Mucosa of stomach (tissue), 1 donor: ENCODE measurements at regions not wholly inside any gene's neighbourhood (a gene's known extent, or its start where the extent isn't known, plus 50 kb on each side); places are given as distances from the start of the nearest gene placed in this dataset.

ENCODE experiments used
- H3K27me3 ChIP-seq: one replicate; pipeline ENCODE4 v1.7.0; 2013; ENCODE audit warnings: mild to moderate bottlenecking, low read length; ENCODE audit not compliant: control insufficient read depth, insufficient read depth
- H3K36me3 ChIP-seq: one replicate; pipeline ENCODE4 v1.7.0; 2013; ENCODE audit warnings: low read length; ENCODE audit not compliant: control insufficient read depth, insufficient read depth
- H3K4me1 ChIP-seq: one replicate; pipeline ENCODE4 v1.7.0; 2013; ENCODE audit warnings: mild to moderate bottlenecking, low read length; ENCODE audit not compliant: control insufficient read depth, insufficient read depth
- H3K4me3 ChIP-seq: one replicate; pipeline ENCODE4 v1.7.0; 2013; ENCODE audit warnings: low read length
- H3K9ac ChIP-seq: one replicate; pipeline ENCODE4 v1.7.0; 2013; ENCODE audit warnings: mild to moderate bottlenecking, low read length, moderate library complexity
- H3K9me3 ChIP-seq: one replicate; pipeline ENCODE4 v1.7.0; 2013; ENCODE audit warnings: mild to moderate bottlenecking, low read length, moderate library complexity; ENCODE audit not compliant: control insufficient read depth
- donor health status: Pancreatic carcinoma.

DNA sequence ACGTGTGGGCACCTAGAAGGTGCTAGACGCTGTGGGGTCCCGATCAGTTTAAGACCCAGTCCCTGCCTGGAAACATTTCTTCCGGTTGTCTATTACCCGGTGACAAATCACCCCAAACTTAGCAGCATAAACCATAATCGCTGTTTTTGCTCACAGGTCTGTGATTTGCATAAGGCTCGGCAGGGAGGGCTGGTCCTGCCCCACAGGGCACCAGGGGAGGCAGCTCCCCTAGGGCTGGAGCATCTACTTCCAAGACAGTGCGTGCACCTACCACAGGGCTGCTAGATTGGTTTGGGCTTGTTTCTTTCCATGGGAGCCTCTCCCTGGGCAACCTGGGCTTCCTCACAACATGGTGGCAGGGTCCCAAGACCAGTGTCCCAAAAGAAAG lies 214.5 kb upstream of the CIBAR2 start:
- Histone ChIP-seq H3K36me3 (no peaks in the 10 kb centered on the region), H3K27me3 (peaks cover 6% of the 10 kb centered on the region), H3K9me3 (no peaks in the 10 kb centered on the region), H3K9ac (no peak overlapping the region), H3K4me1 (peaks cover 44% of the 10 kb centered on the region), H3K4me3 (no peak overlapping the region)

DNA sequence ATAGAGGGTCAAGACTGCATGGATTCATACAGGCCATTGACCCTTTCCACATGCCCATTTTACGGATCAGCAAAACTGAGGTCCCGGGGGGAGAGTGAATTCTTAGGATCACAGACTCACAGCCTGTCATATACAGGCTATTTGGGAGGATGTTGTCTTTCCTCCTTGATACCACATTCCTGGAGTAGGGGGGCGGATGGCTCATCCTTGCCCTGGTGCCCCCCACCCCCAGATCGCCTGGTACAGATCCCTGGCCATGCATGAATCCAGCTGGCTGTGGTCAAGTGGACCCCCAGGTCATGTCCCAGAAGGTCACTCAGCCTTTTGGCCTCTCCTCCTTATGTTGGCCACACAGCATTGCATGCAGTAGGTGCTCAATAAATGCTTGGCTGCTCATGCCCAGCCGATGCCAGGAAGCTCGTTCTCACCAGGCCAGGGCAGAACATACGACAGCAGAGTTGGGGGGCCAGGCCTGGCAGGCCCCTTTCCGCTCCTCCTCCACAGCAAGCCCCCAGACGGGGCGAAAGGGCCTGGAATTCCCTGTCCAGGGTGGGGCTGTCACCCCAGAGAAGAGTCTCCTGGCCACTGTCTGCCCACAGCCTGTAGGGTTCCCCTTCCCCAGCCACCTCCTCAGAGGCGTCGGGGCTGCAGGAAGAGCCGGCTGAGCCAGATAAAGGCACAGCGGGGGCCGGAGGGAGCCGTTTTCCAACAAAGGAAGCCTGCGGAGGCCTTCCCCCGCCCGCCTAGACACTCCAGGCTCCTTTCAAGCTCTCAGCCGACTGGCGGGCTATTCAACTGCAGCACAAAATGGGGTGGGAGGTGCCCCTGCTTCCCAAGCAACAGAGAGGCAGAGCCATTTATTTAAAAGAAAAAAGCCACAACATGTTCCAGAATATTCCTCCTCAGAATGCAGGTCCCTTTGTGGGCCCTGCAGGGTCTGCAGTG lies 215.7 kb upstream of the CIBAR2 start:
- H3K36me3 ChIP-seq, result no peaks in the 10 kb centered on the region
- peaks cover 6% of the 10 kb centered on the region for H3K27me3 ChIP-seq
- H3K4me3 ChIP-seq, result no peak overlapping the region
- peaks cover 46% of the 10 kb centered on the region for H3K4me1 ChIP-seq
- no peak overlapping the region for H3K9ac ChIP-seq
- no peaks in the 10 kb centered on the region for H3K9me3 ChIP-seq

DNA sequence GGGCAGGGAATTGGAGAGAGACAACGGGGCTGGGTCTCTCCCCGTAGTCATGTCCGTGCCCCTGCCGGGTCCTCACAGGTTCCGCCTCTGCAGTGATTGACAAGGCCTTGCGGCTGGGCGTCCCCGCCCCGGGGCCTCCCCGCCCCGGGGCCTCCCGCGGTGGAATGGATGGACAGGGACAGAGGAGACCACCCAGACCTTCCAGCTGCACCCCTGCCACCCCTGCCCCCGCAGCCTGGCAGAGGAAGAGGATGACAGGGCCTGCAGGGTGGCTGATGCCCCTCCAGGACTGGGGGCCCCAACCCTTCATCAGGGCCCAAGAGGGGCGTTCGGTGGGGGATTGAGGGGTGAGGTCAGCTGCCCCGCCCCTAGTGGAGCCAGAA lies 216.4 kb upstream of the CIBAR2 start:
- Histone ChIP-seq H3K27me3 (peaks cover 6% of the 10 kb centered on the region), H3K4me3 (no peak overlapping the region), H3K9ac (no peak overlapping the region), H3K4me1 (peaks cover 48% of the 10 kb centered on the region), H3K9me3 (no peaks in the 10 kb centered on the region), H3K36me3 (no peaks in the 10 kb centered on the region)

DNA sequence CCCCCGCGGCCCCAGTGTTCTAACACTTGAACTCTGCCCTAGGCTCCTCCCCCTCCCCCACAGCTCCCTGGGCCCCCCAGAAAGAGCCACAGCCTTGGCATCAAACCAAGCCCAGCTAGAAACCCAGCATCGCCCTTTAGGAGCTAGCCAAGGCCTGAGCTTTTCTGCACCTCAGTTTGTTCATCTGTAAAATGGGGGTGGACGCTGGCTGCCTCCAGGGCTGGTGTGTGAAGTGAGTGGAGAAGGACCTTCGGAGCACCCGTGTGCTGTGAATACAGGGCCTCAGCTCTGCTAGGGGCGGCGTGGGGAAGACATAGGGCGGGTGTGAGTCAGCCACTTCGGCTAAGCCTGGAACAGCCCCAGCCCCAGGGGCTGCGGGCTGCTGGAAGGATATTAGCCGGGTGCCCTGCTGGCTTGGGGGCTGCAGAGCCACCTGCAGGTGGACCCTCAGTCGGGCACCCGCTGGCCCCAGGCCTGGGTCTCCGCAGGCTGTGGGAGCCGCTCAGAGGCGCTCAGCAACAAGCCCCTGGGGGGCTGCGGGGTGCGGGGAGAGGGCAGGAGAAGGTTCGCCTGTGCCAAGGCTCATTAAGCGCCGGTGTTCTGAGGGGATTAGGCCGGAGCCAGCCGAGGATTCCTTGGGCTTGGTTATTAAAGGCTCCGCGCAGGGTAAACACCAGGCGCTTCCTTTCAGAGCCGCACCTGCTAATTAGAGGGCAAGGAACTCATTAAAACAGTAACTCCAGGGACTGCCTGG lies 217.0 kb upstream of the CIBAR2 start:
- H3K27me3 ChIP-seq, result peaks cover 6% of the 10 kb centered on the region
- no peaks in the 10 kb centered on the region for H3K9me3 ChIP-seq
- peaks cover 54% of the 10 kb centered on the region for H3K4me1 ChIP-seq
- H3K36me3 ChIP-seq, result no peaks in the 10 kb centered on the region
- H3K9ac ChIP-seq, result no peak overlapping the region
- H3K4me3 ChIP-seq, result no peak overlapping the region

DNA sequence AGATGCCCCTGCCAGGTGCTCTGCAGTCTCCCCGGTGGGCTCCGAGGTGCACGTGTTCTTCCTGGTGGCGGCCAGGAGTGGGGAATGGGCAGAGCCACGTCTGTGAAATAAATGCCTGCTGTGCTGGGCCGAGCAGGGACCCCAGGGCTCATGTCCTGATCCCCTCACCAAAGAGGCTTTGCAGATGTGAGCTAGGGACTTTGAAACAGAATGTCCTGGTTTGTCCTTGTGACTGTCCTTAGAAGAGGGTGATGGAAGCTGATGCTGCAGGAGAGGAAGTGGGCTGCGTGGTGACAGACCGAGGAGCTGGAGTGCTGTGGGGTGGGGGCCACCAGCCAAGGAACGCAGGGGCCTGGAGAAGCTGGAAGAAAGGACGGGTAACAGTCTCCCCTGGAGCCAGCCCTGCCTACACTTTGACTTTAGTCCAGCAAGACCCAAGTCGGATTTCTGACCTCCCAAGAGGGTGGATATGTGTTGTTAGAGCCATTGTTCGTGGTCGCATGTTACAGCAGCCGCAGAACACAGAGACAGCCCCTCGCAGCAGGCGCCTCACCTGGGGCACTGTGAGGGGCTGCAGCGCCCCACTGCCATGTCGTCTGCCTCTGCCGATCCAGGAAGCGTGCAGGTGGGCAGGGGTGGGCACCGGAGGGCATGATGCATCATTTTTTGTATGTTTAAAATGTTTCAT lies 217.9 kb upstream of the CIBAR2 start:
- Histone ChIP-seq H3K4me3 (no peak overlapping the region), H3K4me1 (peaks cover 62% of the 10 kb centered on the region), H3K9ac (peak overlapping the region; percentile 18), H3K36me3 (no peaks in the 10 kb centered on the region), H3K9me3 (no peaks in the 10 kb centered on the region), H3K27me3 (peaks cover 6% of the 10 kb centered on the region)

DNA sequence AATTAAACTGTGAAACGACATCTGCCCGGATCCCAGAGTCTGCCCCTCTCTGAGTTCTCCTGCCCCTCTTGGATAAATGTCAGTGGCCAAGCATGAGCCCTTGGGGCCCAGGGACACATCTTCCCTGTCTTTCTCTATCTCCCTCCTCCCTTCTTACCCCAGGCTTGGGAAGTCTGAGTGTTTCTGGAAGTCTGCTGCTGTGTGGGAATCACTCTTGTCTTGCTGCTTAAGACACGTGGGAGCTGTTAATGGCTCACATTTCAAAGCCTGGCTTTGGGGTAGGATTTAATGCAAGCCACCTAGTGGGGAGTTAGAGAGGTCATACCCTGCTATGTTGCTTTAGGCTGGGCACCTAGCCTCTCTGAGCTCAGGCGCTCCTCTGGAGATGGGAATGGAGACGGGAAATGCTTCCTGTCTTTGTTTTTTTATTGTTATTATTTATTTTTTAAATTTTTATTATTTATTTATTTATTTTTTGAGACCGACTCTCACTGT lies 218.5 kb upstream of the CIBAR2 start:
- no peaks in the 10 kb centered on the region for H3K9me3 ChIP-seq
- peak overlapping the region; percentile 18 for H3K9ac ChIP-seq
- no peaks in the 10 kb centered on the region for H3K36me3 ChIP-seq
- H3K4me3 ChIP-seq, result no peak overlapping the region
- peaks cover 6% of the 10 kb centered on the region for H3K27me3 ChIP-seq
- peaks cover 67% of the 10 kb centered on the region for H3K4me1 ChIP-seq

DNA sequence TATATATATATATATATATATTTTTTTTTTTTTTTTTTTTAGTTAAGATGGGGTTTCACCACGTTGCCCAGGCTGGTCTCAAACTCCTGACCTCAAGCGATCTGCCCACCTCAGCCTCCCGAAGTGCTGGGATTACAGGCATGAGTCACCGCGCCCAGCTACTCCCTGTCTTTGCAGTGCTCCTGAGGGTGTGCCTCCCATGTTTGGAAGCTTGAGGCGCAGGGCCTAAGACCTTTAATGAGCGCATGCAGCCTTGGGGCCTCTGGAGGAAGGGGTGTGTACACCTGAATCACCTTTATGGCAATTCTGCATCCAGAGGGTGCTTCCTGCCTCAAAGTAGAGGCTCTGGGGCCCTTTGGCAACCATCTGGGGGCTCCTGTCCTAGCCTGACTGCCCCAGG lies 219.4 kb upstream of the CIBAR2 start:
- Histone ChIP-seq H3K36me3 (no peaks in the 10 kb centered on the region), H3K27me3 (peaks cover 6% of the 10 kb centered on the region), H3K4me1 (peaks cover 73% of the 10 kb centered on the region), H3K9ac (no peak overlapping the region), H3K4me3 (no peak overlapping the region), H3K9me3 (no peaks in the 10 kb centered on the region)

DNA sequence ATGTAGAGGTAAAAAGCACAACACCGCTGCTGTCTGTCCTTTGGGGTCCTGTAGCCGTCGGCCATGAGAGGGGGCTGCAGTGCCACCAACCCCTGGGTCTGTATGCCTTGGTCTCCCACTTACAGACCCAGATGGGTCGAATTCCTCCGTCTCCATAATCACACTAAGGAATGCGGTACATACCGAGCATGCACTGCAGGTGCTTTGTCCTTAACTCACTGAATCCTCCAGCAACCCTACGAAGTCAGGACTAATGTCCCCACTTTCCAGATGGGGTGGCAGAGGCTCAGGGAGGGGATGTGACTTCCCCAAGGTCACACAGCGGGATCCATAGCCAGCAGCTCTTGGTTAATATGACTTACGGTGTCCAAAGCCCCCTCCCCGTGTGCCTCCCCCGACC lies 219.9 kb upstream of the CIBAR2 start:
- H3K9ac ChIP-seq, result no peak overlapping the region
- no peaks in the 10 kb centered on the region for H3K36me3 ChIP-seq
- H3K4me3 ChIP-seq, result no peak overlapping the region
- no peaks in the 10 kb centered on the region for H3K9me3 ChIP-seq
- peaks cover 6% of the 10 kb centered on the region for H3K27me3 ChIP-seq
- H3K4me1 ChIP-seq, result peaks cover 73% of the 10 kb centered on the region

DNA sequence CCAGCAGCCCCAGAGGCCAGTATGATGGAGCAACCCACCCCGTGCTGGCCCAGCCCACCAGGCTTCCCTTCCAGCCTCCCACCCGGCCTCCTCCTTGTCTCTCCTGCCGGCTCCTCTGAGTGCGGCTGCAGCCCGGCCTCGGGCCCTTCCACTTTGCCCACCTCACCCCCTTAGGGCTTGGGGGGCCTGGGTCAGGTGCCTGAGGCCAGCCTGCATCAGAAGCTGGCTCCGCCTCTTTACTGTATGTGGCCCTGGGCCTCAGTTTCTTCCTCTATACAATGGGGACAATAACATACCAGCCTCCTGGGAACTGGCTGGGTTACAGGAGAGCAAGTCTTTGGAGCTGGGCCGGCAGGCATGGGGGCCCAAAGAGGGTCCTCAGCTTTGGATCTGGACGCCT lies 221.1 kb upstream of the CIBAR2 start:
- H3K36me3 ChIP-seq, result no peaks in the 10 kb centered on the region
- no peak overlapping the region for H3K4me3 ChIP-seq
- peaks cover 68% of the 10 kb centered on the region for H3K4me1 ChIP-seq
- H3K9me3 ChIP-seq, result no peaks in the 10 kb centered on the region
- H3K27me3 ChIP-seq, result peaks cover 6% of the 10 kb centered on the region
- H3K9ac ChIP-seq, result no peak overlapping the region

DNA sequence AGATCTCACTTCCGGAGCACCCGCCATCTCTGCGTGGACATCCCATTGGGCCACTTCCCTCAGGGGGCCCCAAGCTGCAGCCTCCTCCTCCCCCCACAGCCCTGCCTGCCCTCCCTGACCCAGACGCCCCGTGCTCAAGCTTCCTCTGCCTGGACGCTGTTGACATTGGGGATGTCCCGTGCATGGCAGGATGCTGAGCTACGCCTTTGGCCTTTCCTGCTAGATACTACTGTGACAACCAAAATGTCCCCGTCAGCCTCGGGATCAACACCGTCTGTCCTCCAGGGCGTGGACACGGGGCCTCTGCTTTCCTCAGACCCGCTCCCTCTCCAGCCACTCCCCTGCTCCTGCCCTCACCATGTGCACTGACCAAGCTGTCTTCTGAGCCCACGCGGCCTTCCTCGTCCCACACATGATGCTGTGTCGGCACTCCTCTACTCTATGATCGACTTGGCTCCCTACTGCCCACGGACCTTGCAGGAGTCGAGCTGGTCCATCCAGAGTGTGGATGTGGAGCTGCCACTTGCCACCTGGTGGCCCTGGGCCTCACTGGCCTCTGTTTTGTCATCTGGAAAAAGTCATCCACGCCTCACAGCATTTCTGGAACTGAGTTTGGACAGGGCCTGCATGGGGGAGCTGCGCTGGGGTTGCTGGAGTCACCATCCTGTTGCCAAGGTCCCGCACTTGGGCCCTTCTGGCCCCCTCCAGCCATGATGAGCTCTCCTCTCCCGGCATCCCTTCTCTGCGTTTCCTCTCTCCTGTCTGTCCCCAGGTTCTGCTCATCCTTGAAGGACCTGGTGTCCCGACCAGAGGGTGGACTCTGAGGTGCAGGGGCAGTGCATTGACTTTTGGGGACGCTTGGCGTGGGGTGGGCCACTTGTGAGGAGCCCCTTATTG lies 221.7 kb upstream of the CIBAR2 start:
- Histone ChIP-seq H3K4me1 (peaks cover 63% of the 10 kb centered on the region), H3K9ac (peak overlapping the region; percentile 61)

More for the DNA sequence above, 221.7 kb upstream of the CIBAR2 start:
- no peak overlapping the region for H3K4me3 ChIP-seq
- no peaks in the 10 kb centered on the region for H3K9me3 ChIP-seq
- no peaks in the 10 kb centered on the region for H3K36me3 ChIP-seq
- H3K27me3 ChIP-seq, result peaks cover 2% of the 10 kb centered on the region
